ENCODE measurements at regions not wholly inside any gene's neighbourhood (a gene's known extent, or its start where the extent isn't known, plus 50 kb on each side); places are given as distances from the start of the nearest gene placed in this dataset.
A peak's percentile ranks its signal among the peaks of the same experiment; 100 is the strongest.
"Not testable (repeated sequence)": the region's sequence is repeated elsewhere in the genome, so short reads cannot be mapped to it uniquely, and the experiment has no call there.

DNA sequence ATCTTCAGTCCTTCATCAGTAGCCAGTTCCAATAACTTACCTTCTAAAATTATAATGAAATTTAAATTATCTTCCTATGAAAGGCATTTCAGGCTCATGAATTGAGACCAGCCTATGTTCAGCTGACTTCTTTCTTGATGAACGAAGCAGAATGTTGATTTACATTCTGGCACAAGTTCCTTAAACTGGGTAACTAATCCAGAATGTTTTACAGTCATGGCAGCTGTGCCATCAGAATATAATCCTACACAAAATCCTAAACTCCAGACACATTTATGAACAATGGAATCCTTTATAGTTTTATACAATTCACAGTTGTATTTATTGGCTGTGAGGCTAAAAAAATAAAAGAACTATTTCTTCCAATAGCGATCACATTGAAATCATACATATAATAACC, 97.3 kb upstream of the CPM start:
- no peak for DNase-seq

DNA sequence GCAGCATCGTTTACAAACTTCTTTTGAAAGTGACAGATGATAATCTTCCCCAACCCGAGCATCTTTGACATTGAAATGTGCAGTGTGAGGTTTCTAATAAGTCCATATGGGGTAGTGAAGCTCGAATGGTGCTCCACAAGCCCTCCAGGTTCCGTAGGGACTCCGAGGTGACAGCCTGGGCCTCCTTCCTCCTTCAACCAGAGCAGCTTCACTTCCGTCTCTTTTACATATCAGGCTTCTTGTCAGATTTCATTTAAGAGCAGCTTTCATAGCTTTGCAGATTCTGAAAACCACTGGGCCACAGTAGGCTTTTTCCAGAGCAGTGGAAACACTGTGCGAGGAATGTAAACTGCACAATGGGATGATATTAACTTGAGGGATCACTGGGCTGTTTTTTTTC, 103.6 kb upstream of the CPM start:
- no peak for DNase-seq

DNA sequence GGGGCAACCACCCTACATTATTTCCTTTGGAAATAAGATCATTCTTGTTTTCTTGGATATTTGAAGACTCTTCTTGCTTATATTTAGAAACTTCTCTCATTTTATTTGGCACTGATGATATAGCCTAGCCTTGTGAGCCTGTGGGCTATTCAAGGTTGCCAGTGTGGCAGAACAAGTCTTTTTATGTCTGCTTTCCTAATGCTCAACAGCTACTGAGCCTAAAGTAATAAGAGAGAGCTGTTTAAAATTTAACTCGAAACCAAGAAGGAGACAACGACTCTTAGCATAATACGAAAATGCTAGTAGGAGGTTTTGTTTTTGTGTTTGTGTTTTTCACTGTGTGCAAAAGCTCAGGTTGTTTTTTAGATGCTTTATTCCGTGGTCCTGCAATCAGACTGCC, 104.0 kb upstream of the CPM start:
- DNase-seq = no peak

DNA sequence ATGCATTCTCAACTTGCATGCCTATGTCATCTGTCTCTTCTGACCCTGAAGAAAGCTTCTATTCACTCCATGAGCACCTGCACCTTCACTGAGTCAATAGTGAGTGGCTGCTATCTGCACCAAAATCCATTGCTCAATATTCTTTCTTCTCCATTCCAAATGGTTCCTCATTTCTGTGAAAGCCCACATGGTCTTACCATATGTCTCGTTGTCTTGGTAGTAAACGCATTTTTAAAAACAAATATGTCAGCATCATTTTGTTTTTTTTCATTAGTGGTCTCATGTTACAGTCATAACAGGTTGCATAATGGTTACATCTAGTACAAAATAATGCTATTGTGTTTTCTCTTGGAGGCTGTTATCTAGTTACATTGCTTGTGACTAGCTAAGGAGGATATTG, 106.9 kb upstream of the CPM start:
- DNase-seq = no peak

- DNase-seq = no peak
Measured at GRCh38 chr12:69042557-69042956, 109.6 kb upstream of the CPM start.

GRCh38 chr12:69042970-69043369, 110.0 kb upstream of the CPM start:
- DNase-seq = no peak

DNA sequence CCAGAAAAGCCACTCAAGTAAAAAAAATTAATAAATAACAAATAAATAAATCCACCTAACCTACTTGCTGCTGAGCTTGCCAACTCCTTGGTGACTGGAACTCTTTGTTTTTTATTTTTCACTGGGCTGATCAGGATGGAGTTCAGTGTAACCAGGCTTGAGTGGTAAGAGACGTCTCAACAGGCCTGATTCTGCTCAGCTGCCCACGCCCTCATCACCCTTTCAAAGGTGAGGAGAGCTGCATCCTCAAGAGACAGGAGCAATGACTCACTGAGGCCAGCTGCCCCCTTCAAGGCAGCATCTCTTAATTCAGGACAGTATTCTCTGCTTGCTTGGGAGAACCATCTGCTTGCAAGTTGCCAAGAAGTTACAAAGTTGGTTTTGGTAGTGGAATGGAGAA, 111.9 kb upstream of the CPM start:
- DNase-seq = no peak

GRCh38 chr12:69045430-69045829, 112.5 kb upstream of the CPM start:
- DNase-seq = no peak

DNA sequence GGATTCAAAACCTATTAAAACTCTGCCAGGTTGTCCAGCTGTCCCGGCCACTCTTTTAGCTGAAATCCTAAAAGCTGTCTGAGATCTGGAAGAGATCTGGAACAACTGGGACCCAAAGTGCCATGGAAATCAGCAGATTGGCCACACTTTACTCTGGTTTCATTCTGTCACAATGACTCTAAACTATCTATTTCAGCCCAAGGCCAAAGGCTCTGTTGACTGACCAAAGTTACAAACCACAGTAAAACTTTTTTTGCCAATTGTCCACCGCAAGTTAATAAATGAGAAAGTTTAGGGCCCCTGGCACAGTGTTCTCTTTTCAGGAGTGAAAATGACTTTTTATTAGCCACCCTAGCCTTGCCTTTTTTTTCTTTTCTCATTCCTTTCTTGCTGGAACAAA, 113.4 kb upstream of the CPM start:
- no peak for DNase-seq

DNA sequence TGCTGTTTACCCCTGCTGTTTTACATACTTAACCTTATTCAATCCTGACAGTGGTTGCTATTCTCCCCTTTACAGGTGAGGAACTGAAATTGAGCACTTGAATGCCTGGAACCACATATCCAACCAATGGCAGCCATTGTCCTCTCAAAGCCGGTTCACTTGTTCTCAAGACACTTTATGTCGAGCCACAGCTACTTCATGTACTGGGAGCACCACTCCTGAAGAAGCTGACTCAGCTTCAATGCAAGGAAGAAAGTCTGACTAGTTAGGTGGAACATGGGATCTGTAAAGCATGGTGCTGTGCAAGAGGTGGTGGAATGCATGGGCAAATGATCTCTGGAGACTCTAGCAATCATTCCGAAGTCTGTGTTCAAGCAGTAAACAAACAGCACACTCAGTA, 113.9 kb upstream of the CPM start:
- no peak for DNase-seq

GRCh38 chr12:69047990-69048389, 115.0 kb upstream of the CPM start:
- no peak for DNase-seq

DNA sequence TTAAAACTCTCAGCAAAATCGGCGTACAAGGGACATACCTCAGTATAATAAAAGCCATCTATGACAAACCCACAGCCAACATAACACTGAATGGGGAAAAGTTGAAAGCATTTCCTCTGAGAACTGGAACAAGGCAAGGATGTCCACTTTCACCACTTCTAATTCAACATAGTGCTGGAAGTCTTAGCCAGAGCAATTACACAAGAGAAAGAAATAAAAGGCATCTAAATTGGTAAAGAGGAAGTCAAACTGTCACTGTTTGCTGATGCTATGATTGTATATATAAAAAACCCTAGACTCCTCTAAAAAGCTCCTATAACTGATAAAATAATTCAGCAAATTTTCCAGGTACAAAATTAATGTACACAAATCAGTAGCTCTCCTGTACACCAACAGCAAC, 116.9 kb upstream of the CPM start:
- not testable (repeated sequence) for DNase-seq

DNA sequence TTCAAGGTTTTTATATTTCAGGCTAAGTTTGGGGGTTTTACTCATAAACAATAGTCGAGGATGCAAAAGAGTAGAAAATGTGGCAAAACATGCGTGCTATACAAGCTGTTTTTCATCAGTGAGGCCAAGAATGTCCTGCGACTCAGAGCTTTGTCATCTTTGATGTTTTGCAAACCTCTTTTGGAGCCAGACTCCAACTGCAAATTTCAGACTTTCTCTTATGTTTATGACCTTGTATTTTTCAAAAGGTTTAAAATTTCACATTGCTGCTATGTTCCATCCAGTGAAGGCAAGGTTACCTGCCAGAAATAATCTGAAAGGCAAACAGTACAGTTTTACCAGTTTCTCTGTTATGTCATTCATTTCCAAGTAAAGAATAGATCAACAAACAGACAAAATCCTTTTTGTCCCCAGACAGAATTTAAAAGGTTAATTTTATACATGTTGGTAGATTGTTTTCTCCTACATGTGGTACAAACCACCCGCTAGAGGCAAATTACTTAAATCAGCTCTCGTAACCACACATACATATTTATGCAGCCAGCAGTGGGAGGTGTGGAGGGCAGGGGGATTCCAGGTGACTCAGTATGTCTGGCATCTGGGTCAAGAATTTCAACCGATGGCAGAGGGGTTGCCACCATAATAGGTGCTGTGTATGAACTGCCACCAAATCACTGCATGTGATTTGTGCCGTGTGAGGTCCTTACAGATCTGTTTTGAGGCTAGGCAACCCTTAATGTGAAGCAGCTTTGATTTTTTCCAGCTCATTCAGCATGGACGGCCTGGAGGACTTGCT, 119.8 kb upstream of the CPM start:
- DNase-seq = peak; percentile 33 to 39

GRCh38 chr12:69054343-69055056, 121.5 kb upstream of the CPM start:
- no peak for DNase-seq

DNA sequence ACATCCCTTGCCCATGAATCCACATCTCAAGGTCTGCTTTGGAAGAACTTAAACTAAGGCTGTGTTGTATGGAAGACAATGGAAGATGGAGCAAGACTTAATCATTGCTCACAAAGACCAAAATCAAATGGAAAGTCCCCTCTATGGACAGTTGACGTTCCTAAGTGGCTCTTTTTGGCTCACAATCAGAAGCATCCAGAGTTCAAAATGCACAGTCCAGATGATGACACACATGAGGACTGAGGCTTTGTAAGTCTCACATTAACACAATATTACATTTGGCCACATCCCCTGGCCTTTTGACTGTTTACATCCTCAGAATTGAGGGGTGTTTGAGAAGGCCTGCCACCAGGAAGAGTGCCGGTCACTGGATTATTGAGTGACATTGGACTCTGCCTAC, 122.3 kb upstream of the CPM start:
- DNase-seq = no peak

DNA sequence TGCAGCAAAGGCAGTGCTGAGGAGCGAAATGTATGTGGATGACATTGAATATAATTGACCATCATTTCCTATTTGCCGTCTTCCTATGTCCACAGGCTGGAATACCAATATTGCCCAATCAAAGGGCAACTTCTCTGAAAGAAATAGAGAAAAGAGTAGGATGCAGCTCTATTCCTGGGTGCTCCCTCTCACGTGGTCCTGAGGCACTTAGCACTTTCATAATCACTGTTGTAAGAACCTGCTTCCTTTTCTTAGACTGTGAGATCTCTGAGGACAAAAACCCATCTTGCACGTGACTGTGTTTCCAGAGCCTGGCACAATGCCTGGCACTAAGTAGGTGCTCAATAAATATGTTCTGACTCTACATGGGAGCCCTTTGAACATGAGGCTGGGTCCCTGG, 122.7 kb upstream of the CPM start:
- no peak for DNase-seq

DNA sequence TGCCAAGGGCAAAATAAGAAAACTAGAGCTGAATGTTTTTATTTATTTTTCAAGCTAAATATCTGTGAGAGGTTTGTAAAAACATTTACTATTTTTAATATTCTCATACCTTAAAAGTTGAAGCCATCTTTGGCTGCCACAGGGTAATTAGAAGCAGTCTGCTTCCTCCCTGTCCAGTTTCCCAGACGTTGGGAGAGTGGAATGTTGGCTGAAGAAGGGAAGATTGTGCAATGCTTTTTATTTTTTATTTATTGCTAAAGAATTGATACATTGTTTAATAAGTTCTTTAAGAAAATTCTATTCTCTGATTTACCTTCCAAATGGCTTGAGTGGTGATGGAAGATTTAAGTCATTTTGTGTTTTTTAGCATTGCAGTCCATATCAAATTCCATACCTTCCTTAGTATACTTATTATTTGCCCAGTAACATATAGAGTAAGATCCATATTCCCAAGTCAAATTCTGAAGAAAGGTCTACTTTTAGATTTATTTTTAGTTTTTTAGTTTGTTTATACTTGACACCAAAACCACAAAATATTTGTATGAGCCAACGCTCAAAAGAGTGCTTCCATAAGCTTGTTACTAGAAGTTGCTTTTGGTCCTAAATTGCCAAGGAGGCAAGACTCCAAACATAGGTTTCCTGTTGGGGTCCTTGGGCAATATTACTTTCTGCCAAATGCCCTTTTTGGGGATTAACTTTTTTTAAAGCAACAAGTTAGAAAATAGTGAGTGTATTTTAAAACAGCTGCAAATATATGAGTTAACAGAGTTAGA, 124.0 kb upstream of the CPM start:
- no peak for DNase-seq

GRCh38 chr12:69057742-69058141, 124.8 kb upstream of the CPM start:
- DNase-seq = no peak

DNA sequence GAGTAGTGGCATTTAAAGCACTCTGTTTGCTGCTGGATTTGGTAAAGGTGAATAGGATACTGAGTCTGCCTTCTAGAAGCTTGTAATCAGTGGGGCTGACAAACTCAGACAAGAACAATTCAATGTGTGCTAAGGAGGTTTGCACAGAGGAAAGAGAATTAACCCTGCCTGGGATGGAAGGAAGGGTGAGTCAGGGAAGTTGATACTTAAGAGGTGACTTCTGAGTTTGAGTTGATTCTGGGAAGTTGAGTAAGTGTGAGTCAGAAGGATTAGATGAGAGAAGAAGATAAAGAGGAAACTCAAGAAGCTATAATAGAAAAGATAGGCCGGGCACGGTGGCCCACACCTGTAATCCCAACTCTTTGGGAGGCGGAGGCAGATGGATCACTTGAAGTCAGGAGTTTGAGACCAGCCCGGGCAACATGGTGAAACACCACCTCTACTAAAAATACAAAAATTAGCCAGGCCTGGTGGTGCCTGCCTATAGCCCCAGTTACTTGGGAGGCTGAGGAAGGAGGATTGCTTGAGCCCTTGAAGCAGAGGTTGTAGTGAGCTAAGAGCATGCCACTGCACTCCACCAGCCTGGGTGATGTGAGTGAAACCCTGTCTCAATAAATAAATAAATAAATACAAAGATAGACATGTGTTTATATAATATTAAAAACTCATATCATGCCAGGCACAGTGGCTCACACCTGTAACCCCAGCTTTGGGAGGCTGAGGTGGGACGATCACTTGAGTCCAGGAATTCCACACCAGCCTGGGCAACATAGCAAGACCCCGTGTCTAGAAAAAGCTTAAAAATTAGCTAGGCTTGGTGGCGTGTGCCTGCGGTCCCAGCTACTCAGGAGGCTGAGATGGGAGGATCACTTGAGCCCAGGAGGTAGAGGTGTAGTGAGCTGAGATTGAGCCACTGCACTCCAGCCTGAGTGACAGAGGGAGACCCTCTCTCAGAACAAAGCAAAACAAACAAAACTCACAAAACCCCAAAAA, 126.8 kb upstream of the CPM start:
- peak in 1 of 2 donors; percentile 11 for DNase-seq

DNA sequence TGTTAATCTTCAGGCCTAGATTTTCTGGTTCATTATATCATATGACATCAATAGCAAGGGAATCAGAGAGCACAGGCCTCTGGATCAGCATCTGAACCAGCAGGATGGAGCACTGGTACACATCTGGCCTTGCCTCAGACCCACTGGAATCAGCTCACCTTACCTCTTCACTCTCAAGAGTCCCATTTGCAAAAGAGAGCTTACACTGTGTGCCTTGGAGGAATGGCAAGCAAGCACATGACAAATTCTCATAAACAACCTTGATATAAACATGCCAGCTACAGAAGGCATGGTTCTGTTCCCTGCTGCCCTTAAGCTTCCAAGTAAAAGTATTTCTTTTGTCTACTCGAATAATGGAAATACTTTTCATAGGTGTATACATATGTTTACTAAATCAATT, 128.6 kb upstream of the CPM start:
- DNase-seq = no peak

GRCh38 chr12:69062621-69063237, 129.8 kb upstream of the CPM start:
- no peak for DNase-seq

All from stimulated activated CD4-positive, alpha-beta T cell treated with anti-CD3 and anti-CD28 coated beads, Interleukin-2, amount 100 ng/mL, for 48 hours (primary cell).